HG03097 (cell line): ENCODE measurements at regions not wholly inside any gene's neighbourhood (a gene's known extent, or its start where the extent isn't known, plus 50 kb on each side); places are given as distances from the start of the nearest gene placed in this dataset.

ENCODE experiments used
- ATAC-seq: cut with Tn5 transposase; IDR thresholded peaks from one replicate; pipeline ENCODE4 v1.9.1; 2021; ENCODE audit not compliant: unreplicated experiment, low FRiP score

GRCh38 chr19:30722186-30722585 lies 350.0 kb downstream of the ZNF536 start:
- no peak for ATAC-seq

- no peak for ATAC-seq
Observed at GRCh38 chr19:30719999-30720345, 347.8 kb downstream of the ZNF536 start.

- ATAC-seq = no peak
Observed at GRCh38 chr19:30719189-30719998, 347.2 kb downstream of the ZNF536 start.

GRCh38 chr19:30718707-30719106 lies 346.5 kb downstream of the ZNF536 start:
- ATAC-seq = no peak

GRCh38 chr19:30718014-30718413 lies 345.8 kb downstream of the ZNF536 start:
- no peak for ATAC-seq

GRCh38 chr19:30717381-30717780 lies 345.2 kb downstream of the ZNF536 start:
- no peak for ATAC-seq

- no peak for ATAC-seq
Observed at GRCh38 chr19:30712431-30713337, 340.5 kb downstream of the ZNF536 start.

- no peak for ATAC-seq
Observed at GRCh38 chr19:30711826-30712225, 339.6 kb downstream of the ZNF536 start.

- ATAC-seq = no peak
Observed at GRCh38 chr19:30711296-30711695, 339.1 kb downstream of the ZNF536 start.

- ATAC-seq = no peak
Observed at GRCh38 chr19:30710721-30711120, 338.5 kb downstream of the ZNF536 start.

GRCh38 chr19:30708416-30709178 lies 336.4 kb downstream of the ZNF536 start:
- ATAC-seq = no peak

GRCh38 chr19:30704771-30705330 lies 332.7 kb downstream of the ZNF536 start:
- no peak for ATAC-seq

- no peak for ATAC-seq
Observed at GRCh38 chr19:30703645-30704044, 331.5 kb downstream of the ZNF536 start.

- ATAC-seq = no peak
Observed at GRCh38 chr19:30701178-30701577, 329.0 kb downstream of the ZNF536 start.

GRCh38 chr19:30699871-30700280 lies 327.7 kb downstream of the ZNF536 start:
- ATAC-seq = no peak

- ATAC-seq = no peak
Observed at GRCh38 chr19:30696514-30696913, 324.3 kb downstream of the ZNF536 start.

GRCh38 chr19:30695171-30695875 lies 323.1 kb downstream of the ZNF536 start:
- ATAC-seq = no peak

GRCh38 chr19:30694156-30694755 lies 322.1 kb downstream of the ZNF536 start:
- ATAC-seq = no peak

- ATAC-seq = no peak
Observed at GRCh38 chr19:30692879-30693503, 320.8 kb downstream of the ZNF536 start.
